ENCODE measurements at regions not wholly inside any gene's neighbourhood (a gene's known extent, or its start where the extent isn't known, plus 50 kb on each side); places are given as distances from the start of the nearest gene placed in this dataset.
"Not testable (repeated sequence)": the region's sequence is repeated elsewhere in the genome, so short reads cannot be mapped to it uniquely, and the experiment has no call there.

GRCh38 chr13:111692028-111692427 lies 371.6 kb downstream of the TEX29 start:
- TF ChIP-seq CTCF, POLR2A (IDR thresholded peaks at IDR 0.05): not testable (repeated sequence)

Data from uterus (tissue), 2 donors.